GM23338 (cell line): ENCODE measurements at regions not wholly inside any gene's neighbourhood (a gene's known extent, or its start where the extent isn't known, plus 50 kb on each side); places are given as distances from the start of the nearest gene placed in this dataset.

Experiments
- ATAC-seq: fragments of 200-7000 bp; cut with Tn5 transposase; 3 replicates; pipeline ENCODE4 v1.9.1; 2020
- DNase-seq: peaks from one replicate; pipeline ENCODE4 v3.0.0-alpha.2; 2015; ENCODE audit warnings: low spot score
- H2AFZ ChIP-seq: fragments of 200-600 bp; sonication (generic); 2 replicates; pipeline ENCODE4 v1.8.0; 2016; ENCODE audit warnings: antibody characterized with exemption, mild to moderate bottlenecking, moderate library complexity
- H3F3A ChIP-seq: fragments of 200-600 bp; sonication (generic); replicated peaks from 2 replicates; pipeline ENCODE4 v1.8.0; 2017; ENCODE audit warnings: antibody characterized with exemption, mixed run types, low read depth
- H3K27ac ChIP-seq: fragments of 200-600 bp; sonication (generic); 2 replicates; pipeline ENCODE4 v1.6.1; 2016; ENCODE audit warnings: low read depth
- H3K27me3 ChIP-seq: fragments of 200-600 bp; sonication (generic); 2 replicates; pipeline ENCODE4 v1.8.0; 2016; ENCODE audit warnings: mild to moderate bottlenecking, mixed run types, moderate library complexity; ENCODE audit not compliant: insufficient read depth
- H3K36me3 ChIP-seq: fragments of 200-600 bp; sonication (generic); 2 replicates; pipeline ENCODE4 v1.8.0; 2016; ENCODE audit warnings: mild to moderate bottlenecking; ENCODE audit not compliant: insufficient read depth
- H3K4me1 ChIP-seq: fragments of 200-600 bp; sonication (generic); 2 replicates; pipeline ENCODE4 v1.8.0; 2016; ENCODE audit warnings: mild to moderate bottlenecking, moderate library complexity; ENCODE audit not compliant: insufficient read depth
- H3K4me2 ChIP-seq: fragments of 200-600 bp; sonication (generic); 2 replicates; pipeline ENCODE4 v1.7.1; 2017; ENCODE audit warnings: mixed run types
- H3K4me3 ChIP-seq: fragments of 200-600 bp; sonication (generic); 2 replicates; pipeline ENCODE4 v1.6.1; 2016; ENCODE audit warnings: mixed run types
- H3K79me2 ChIP-seq: fragments of 200-600 bp; sonication (generic); replicated peaks from 2 replicates; pipeline ENCODE4 v1.8.0; 2017; ENCODE audit warnings: mild to moderate bottlenecking; ENCODE audit not compliant: insufficient read depth
- H3K9me2 ChIP-seq: fragments of 200-600 bp; sonication (generic); 2 replicates; pipeline ENCODE4 v1.8.0; 2017; ENCODE audit not compliant: insufficient read depth
- H4K20me1 ChIP-seq: fragments of 200-600 bp; sonication (generic); replicated peaks from 2 replicates; pipeline ENCODE4 v1.8.0; 2017; ENCODE audit warnings: mild to moderate bottlenecking; ENCODE audit not compliant: insufficient read depth
- H3K27ac Mint-ChIP-seq: 2 replicates; pipeline ENCODE4 v1.8.0; 2020; ENCODE audit warnings: inconsistent platforms, mild to moderate bottlenecking, moderate library complexity, mixed read lengths
- H3K27me3 Mint-ChIP-seq: 3 replicates; pipeline ENCODE4 v1.8.0; 2022; ENCODE audit warnings: low read depth, mild to moderate bottlenecking, moderate library complexity, mixed read lengths, inconsistent platforms; ENCODE audit not compliant: insufficient read depth, poor library complexity
- H3K36me3 Mint-ChIP-seq: 3 replicates; pipeline ENCODE4 v1.8.0; 2021; ENCODE audit warnings: low read depth, mild to moderate bottlenecking, inconsistent platforms, moderate library complexity, mixed read lengths
- H3K4me1 Mint-ChIP-seq: 3 replicates; pipeline ENCODE4 v1.8.0; 2020; ENCODE audit warnings: mild to moderate bottlenecking, inconsistent platforms, mixed read lengths
- H3K4me3 Mint-ChIP-seq: 3 replicates; pipeline ENCODE4 v1.8.0; 2021; ENCODE audit warnings: moderate library complexity, mild to moderate bottlenecking, inconsistent platforms, mixed read lengths
- H3K9me3 Mint-ChIP-seq: 3 replicates; pipeline ENCODE4 v1.8.0; 2020; ENCODE audit warnings: moderate library complexity, mild to moderate bottlenecking, inconsistent platforms, mixed read lengths
- CREB1 ChIP-seq: fragments of 250-450 bp; sonication (Bioruptor Pico); IDR thresholded peaks from 2 replicates; pipeline ENCODE4 v1.5.0; 2020; ENCODE audit warnings: low read depth, mild to moderate bottlenecking, moderate library complexity
- CTCF ChIP-seq, 2 experiments: fragments of 200-600 bp in 1 of 2; sonication (generic) in 1 of 2; conservative IDR thresholded peaks; 2 replicates each; pipeline versions ENCODE4 v1.5.1 to v1.6.1; 2016 to 2017; ENCODE audit warnings: antibody characterized with exemption in 2 of 2, low read depth in 2 of 2, mild to moderate bottlenecking in 2 of 2, moderate library complexity in 1 of 2
- ETS1 ChIP-seq: IDR thresholded peaks from 2 replicates; pipeline ENCODE4 v1.6.1; 2016; ENCODE audit warnings: antibody characterized with exemption
- EZH2 ChIP-seq: fragments of 200-600 bp; sonication (generic); IDR thresholded peaks from one replicate; pipeline ENCODE4 v1.8.0; 2017; ENCODE audit warnings: antibody characterized with exemption, mild to moderate bottlenecking, low read depth; ENCODE audit not compliant: unreplicated experiment
- JUNB ChIP-seq: IDR thresholded peaks from one replicate; pipeline ENCODE4 v1.6.1; 2016; ENCODE audit warnings: antibody characterized with exemption; ENCODE audit not compliant: unreplicated experiment
- NANOG ChIP-seq: IDR thresholded peaks from 2 replicates; pipeline ENCODE4 v1.6.1; 2016; ENCODE audit warnings: antibody characterized with exemption, borderline replicate concordance
- POLR2AphosphoS5 ChIP-seq: IDR thresholded peaks from 2 replicates; pipeline ENCODE4 v1.6.1; 2016; ENCODE audit warnings: antibody characterized with exemption, low read depth
- REST ChIP-seq: IDR thresholded peaks from one replicate; pipeline ENCODE4 v1.6.1; 2018; ENCODE audit warnings: antibody characterized with exemption; ENCODE audit not compliant: unreplicated experiment
- STAT1 ChIP-seq: IDR thresholded peaks from one replicate; pipeline ENCODE4 v1.6.1; 2016; ENCODE audit warnings: antibody characterized with exemption; ENCODE audit not compliant: unreplicated experiment
- ZNF114 ChIP-seq: fragments of 250-450 bp; sonication (Bioruptor Pico); IDR thresholded peaks from 2 replicates; pipeline ENCODE4 v1.5.0; 2020; ENCODE audit warnings: mild to moderate bottlenecking, moderate library complexity
- ZNF331 ChIP-seq: fragments of 250-450 bp; sonication (Bioruptor Pico); IDR thresholded peaks from 2 replicates; pipeline ENCODE4 v1.5.0; 2020; ENCODE audit warnings: low read depth, mild to moderate bottlenecking, moderate library complexity

- TF ChIP-seq STAT1: no peak
- no peak for TF ChIP-seq ZNF331 (CRISPR knock-in tag)
- TF ChIP-seq ZNF114: no peak
- TF ChIP-seq CREB1: no peak
Measured at GRCh38 chr12:88784166-88784565, 203.9 kb upstream of the KITLG start (continued).

GRCh38 chr12:88782351-88782750 lies 202.1 kb upstream of the KITLG start:
- Histone ChIP-seq H3K27me3 (no peaks in the 10 kb centered on the region), H3K27ac (no peak overlapping the region), H4K20me1 (no peaks in the 10 kb centered on the region), H3K36me3 (no peaks in the 10 kb centered on the region), H3K4me3 (no peak overlapping the region), H3K4me2 (no peak overlapping the region), H3K9me2 (no peaks in the 10 kb centered on the region), H3K4me1 (no peaks in the 10 kb centered on the region), H2AFZ (peak overlapping the region; percentile 5; the same call in 1 of the 2 replicates), H3F3A (no peaks in the 10 kb centered on the region), H3K79me2 (no peaks in the 10 kb centered on the region)
- TF ChIP-seq POLR2AphosphoS5: no peak
- ATAC-seq (no peak), DNase-seq (no peak)
- Mint-ChIP-seq H3K4me3 (no peak overlapping the region), H3K4me1 (peaks cover 7% of the 10 kb centered on the region; the same call in 2 of the 3 replicates), H3K36me3 (no peaks in the 10 kb centered on the region), H3K27me3 (no peaks in the 10 kb centered on the region), H3K27ac (no peak overlapping the region), H3K9me3 (no peaks in the 10 kb centered on the region)

- no peak for DNase-seq
Measured at GRCh38 chr12:88781909-88782308, 201.6 kb upstream of the KITLG start.

GRCh38 chr12:88778064-88778463 lies 197.8 kb upstream of the KITLG start:
- no peak for ATAC-seq
- Mint-ChIP-seq H3K27ac (peak overlapping the region; percentile 13; the same call in 1 of the 2 replicates), H3K4me1 (peaks cover 7% of the 10 kb centered on the region; the same call in 2 of the 3 replicates), H3K4me3 (no peak overlapping the region), H3K9me3 (no peaks in the 10 kb centered on the region), H3K27me3 (no peaks in the 10 kb centered on the region), H3K36me3 (no peaks in the 10 kb centered on the region)
- no peaks in the 10 kb centered on the region for H3K4me1 ChIP-seq
- no peak overlapping the region for H3K27ac ChIP-seq
- H3F3A ChIP-seq: no peaks in the 10 kb centered on the region
- no peak overlapping the region for H2AFZ ChIP-seq
- H4K20me1 ChIP-seq: no peaks in the 10 kb centered on the region
- H3K79me2 ChIP-seq: no peaks in the 10 kb centered on the region
- no peak for DNase-seq
- H3K27me3 ChIP-seq: no peaks in the 10 kb centered on the region
- H3K4me2 ChIP-seq: no peak overlapping the region
- H3K36me3 ChIP-seq: no peaks in the 10 kb centered on the region
- H3K4me3 ChIP-seq: no peak overlapping the region
- H3K9me2 ChIP-seq: 0 out of 2 replicates have a peak, but pooled peaks cover 5% of the 10 kb centered on the region
- no peak for TF ChIP-seq CTCF (conservative IDR thresholded peaks at IDR 0.05; ENCODE audit: low read depth in 2 of 2)
- TF ChIP-seq POLR2AphosphoS5: no peak
- no peak for TF ChIP-seq ZNF114
- TF ChIP-seq ETS1: no peak
- no peak for TF ChIP-seq NANOG
- TF ChIP-seq ZNF331 (CRISPR knock-in tag): no peak
- no peak for TF ChIP-seq REST
- no peak for TF ChIP-seq JUNB
- TF ChIP-seq EZH2: no peak

More at GRCh38 chr12:88781909-88782308, 201.6 kb upstream of the KITLG start:
- ATAC-seq: no peak
- Mint-ChIP-seq H3K36me3 (no peaks in the 10 kb centered on the region), H3K9me3 (no peaks in the 10 kb centered on the region), H3K4me1 (peaks cover 7% of the 10 kb centered on the region; the same call in 2 of the 3 replicates), H3K4me3 (no peak overlapping the region), H3K27ac (no peak overlapping the region), H3K27me3 (no peaks in the 10 kb centered on the region)
- Histone ChIP-seq H3K4me1 (no peaks in the 10 kb centered on the region), H3K36me3 (no peaks in the 10 kb centered on the region), H3K27me3 (no peaks in the 10 kb centered on the region), H3K27ac (no peak overlapping the region), H3F3A (no peaks in the 10 kb centered on the region), H3K4me3 (no peak overlapping the region), H3K4me2 (no peak overlapping the region), H3K79me2 (no peaks in the 10 kb centered on the region), H4K20me1 (no peaks in the 10 kb centered on the region), H3K9me2 (no peaks in the 10 kb centered on the region), H2AFZ (no peak overlapping the region)
- TF ChIP-seq JUNB (no peak), NANOG (no peak)
